ENCODE measurements at regions not wholly inside any gene's neighbourhood (a gene's known extent, or its start where the extent isn't known, plus 50 kb on each side); places are given as distances from the start of the nearest gene placed in this dataset.

DNA sequence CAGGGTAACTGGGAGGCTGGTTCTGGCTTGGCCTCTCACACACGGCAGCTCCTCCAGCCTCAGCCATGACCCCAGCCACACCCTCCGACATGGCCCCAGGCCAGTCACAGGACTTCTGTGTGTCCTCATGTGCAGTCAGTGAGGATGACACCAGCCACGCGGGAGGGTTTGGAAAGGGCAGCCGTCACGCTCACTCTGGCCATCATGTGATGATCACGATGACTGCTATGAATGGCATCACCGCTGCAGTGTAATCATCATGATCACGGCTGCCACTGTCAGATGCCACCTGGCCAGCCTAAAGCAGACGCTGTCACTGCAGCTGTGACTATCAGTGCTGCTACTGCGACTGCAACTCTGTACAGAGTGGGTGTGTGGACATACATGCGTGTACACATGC lies 640.9 kb downstream of the BRD1 start:
- Histone ChIP-seq H3K4me3 (ENCODE audit: low read length, poor library complexity, severe bottlenecking) (no peak overlapping the region), H3K36me3 (ENCODE audit: insufficient read depth, low read length) (no peaks in the 10 kb centered on the region), H3K27me3 (ENCODE audit: insufficient read depth, low read length, poor library complexity, severe bottlenecking) (no peaks in the 10 kb centered on the region), H3K9ac (ENCODE audit: low read depth, low read length, poor library complexity, severe bottlenecking) (no peak overlapping the region), H3K9me3 (ENCODE audit: insufficient read depth, low read depth, low read length) (peaks cover 20% of the 10 kb centered on the region; the same call in 1 of the 2 replicates), H3K4me1 (ENCODE audit: insufficient read depth, low read length, poor library complexity, severe bottlenecking) (no peaks in the 10 kb centered on the region), H4K20me1 (ENCODE audit: insufficient read depth, low read length, poor library complexity, severe bottlenecking) (no peaks in the 10 kb centered on the region), H2AFZ (ENCODE audit: low read length) (no peak overlapping the region), H3K9me2 (replicated peaks; ENCODE audit: low read depth, low read length) (no peaks in the 10 kb centered on the region), H3K4me2 (ENCODE audit: low read depth, low read length, poor library complexity, severe bottlenecking) (no peak overlapping the region), H3F3A (ENCODE audit: low read depth) (no peaks in the 10 kb centered on the region), H3K79me2 (ENCODE audit: insufficient read depth, low read length) (no peaks in the 10 kb centered on the region)
- TF ChIP-seq EZH2phosphoT487 (IDR thresholded peaks at IDR 0.05; ENCODE audit: borderline replicate concordance) = no peak
- TF ChIP-seq, protein P1, sequence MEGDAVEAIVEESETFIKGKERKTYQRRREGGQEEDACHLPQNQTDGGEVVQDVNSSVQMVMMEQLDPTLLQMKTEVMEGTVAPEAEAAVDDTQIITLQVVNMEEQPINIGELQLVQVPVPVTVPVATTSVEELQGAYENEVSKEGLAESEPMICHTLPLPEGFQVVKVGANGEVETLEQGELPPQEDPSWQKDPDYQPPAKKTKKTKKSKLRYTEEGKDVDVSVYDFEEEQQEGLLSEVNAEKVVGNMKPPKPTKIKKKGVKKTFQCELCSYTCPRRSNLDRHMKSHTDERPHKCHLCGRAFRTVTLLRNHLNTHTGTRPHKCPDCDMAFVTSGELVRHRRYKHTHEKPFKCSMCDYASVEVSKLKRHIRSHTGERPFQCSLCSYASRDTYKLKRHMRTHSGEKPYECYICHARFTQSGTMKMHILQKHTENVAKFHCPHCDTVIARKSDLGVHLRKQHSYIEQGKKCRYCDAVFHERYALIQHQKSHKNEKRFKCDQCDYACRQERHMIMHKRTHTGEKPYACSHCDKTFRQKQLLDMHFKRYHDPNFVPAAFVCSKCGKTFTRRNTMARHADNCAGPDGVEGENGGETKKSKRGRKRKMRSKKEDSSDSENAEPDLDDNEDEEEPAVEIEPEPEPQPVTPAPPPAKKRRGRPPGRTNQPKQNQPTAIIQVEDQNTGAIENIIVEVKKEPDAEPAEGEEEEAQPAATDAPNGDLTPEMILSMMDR (conservative IDR thresholded peaks at IDR 0.05; ENCODE audit: low read length) = no peak

DNA sequence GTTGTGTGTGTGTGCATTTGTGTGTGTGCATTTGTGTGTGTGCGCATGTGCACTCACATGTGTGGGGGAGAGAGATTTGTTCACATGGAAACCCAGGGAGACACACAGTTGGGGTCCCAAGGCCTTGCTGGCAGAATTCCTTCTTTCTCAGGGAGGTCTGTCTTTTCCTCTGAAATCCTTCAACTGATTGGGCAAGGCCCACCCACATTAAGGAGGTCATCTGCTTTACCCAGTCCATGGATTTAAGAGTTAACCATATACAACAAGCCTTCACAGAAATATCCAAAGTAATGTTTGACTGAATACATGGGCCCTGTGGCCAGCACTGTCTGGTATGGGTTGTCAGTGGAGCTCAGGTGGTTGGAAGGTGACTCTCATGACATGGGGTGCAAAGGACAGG lies 641.4 kb downstream of the BRD1 start:
- no peak overlapping the region for H2AFZ ChIP-seq (ENCODE audit: low read length)
- no peak overlapping the region for H3K4me3 ChIP-seq (ENCODE audit: low read length, poor library complexity, severe bottlenecking)
- no peak overlapping the region for H3K9ac ChIP-seq (ENCODE audit: low read depth, low read length, poor library complexity, severe bottlenecking)
- no peaks in the 10 kb centered on the region for H4K20me1 ChIP-seq (ENCODE audit: insufficient read depth, low read length, poor library complexity, severe bottlenecking)
- no peak overlapping the region for H3K4me2 ChIP-seq (ENCODE audit: low read depth, low read length, poor library complexity, severe bottlenecking)
- no peaks in the 10 kb centered on the region for H3F3A ChIP-seq (ENCODE audit: low read depth)
- no peaks in the 10 kb centered on the region for H3K36me3 ChIP-seq (ENCODE audit: insufficient read depth, low read length)
- H3K79me2 ChIP-seq (ENCODE audit: insufficient read depth, low read length) = no peaks in the 10 kb centered on the region
- H3K27me3 ChIP-seq (ENCODE audit: insufficient read depth, low read length, poor library complexity, severe bottlenecking) = no peaks in the 10 kb centered on the region
- TF ChIP-seq EZH2phosphoT487 (IDR thresholded peaks at IDR 0.05; ENCODE audit: borderline replicate concordance) = no peak
- TF ChIP-seq, protein P1 (conservative IDR thresholded peaks at IDR 0.05; ENCODE audit: low read length) = no peak
- no peaks in the 10 kb centered on the region for H3K4me1 ChIP-seq (ENCODE audit: insufficient read depth, low read length, poor library complexity, severe bottlenecking)
- H3K9me2 ChIP-seq (replicated peaks; ENCODE audit: low read depth, low read length) = no peaks in the 10 kb centered on the region
- H3K9me3 ChIP-seq (ENCODE audit: insufficient read depth, low read depth, low read length) = peaks cover 20% of the 10 kb centered on the region; the same call in 1 of the 2 replicates

DNA sequence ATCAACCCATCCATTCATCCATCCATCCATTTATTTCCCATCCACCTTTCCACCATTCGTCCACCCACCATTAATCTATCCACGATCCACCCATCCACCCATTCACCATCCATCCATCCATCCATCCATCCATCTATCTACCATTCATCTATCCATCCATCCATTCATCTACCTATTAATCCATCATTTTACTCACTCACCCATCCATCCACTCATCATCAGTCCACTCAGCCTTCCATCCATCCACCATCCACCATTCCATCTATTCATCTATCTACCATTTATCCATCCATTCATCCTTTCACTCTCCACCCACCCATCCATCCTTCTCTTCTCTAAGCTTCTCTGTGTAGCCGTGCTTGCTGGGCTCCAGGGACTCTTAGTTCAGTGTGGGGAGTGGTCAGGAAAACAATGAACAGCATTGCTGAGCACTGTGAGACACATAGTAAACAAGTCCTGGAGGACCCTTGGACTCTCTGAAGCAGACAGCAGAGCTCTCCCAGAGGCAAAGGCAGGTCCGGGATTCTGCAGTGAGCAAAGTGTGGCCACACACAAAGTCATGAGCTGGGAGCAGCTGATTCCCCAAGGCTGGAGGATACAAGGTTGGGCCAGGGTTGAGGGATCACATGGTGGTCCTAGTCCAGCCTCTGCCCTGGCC lies 642.2 kb downstream of the BRD1 start:
- no peak for TF ChIP-seq EZH2phosphoT487 (IDR thresholded peaks at IDR 0.05; ENCODE audit: borderline replicate concordance)
- TF ChIP-seq, protein P1 (conservative IDR thresholded peaks at IDR 0.05; ENCODE audit: low read length) = no peak
- no peaks in the 10 kb centered on the region for H3F3A ChIP-seq (ENCODE audit: low read depth)
- no peaks in the 10 kb centered on the region for H3K36me3 ChIP-seq (ENCODE audit: insufficient read depth, low read length)
- H3K4me1 ChIP-seq (ENCODE audit: insufficient read depth, low read length, poor library complexity, severe bottlenecking) = no peaks in the 10 kb centered on the region
- H3K9ac ChIP-seq (ENCODE audit: low read depth, low read length, poor library complexity, severe bottlenecking) = no peak overlapping the region
- H2AFZ ChIP-seq (ENCODE audit: low read length) = no peak overlapping the region
- no peaks in the 10 kb centered on the region for H3K79me2 ChIP-seq (ENCODE audit: insufficient read depth, low read length)
- H3K4me3 ChIP-seq (ENCODE audit: low read length, poor library complexity, severe bottlenecking) = no peak overlapping the region
- no peaks in the 10 kb centered on the region for H3K9me2 ChIP-seq (replicated peaks; ENCODE audit: low read depth, low read length)
- no peaks in the 10 kb centered on the region for H3K27me3 ChIP-seq (ENCODE audit: insufficient read depth, low read length, poor library complexity, severe bottlenecking)
- H3K4me2 ChIP-seq (ENCODE audit: low read depth, low read length, poor library complexity, severe bottlenecking) = no peak overlapping the region
- no peaks in the 10 kb centered on the region for H4K20me1 ChIP-seq (ENCODE audit: insufficient read depth, low read length, poor library complexity, severe bottlenecking)
- peaks cover 20% of the 10 kb centered on the region; the same call in 1 of the 2 replicates for H3K9me3 ChIP-seq (ENCODE audit: insufficient read depth, low read depth, low read length)
